ENCODE measurements at regions not wholly inside any gene's neighbourhood (a gene's known extent, or its start where the extent isn't known, plus 50 kb on each side); places are given as distances from the start of the nearest gene placed in this dataset.

DNA sequence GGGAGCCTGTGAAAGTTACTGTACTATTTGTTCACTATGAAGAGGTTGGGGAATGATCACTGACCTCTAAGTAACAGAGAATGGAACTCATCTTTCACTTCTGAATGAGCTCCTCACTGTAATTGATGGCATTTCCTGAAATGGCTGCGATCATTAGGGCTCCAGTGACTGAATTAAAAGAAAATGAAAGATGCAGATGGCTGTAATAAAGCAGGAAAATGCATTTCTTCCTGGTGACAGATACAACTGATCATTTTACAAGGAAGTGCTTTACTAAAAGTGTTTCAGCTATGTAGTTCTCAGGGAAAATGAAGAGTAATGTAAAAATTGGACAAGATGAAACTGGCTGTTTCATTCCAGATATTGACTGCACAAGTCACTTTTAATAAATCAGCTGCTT is 1200.6 kb upstream of the NUDT12 start:
- CTCF ChIA-PET: no interaction called here
- DNase-seq (ENCODE audit: low read depth, low spot score): no peak
- Histone ChIP-seq H3K9me3 (ENCODE audit: control insufficient read depth, insufficient read depth, low read length) (no peaks in the 10 kb centered on the region), H3K4me3 (ENCODE audit: low read depth, low read length) (no peak overlapping the region), H3K27ac (ENCODE audit: low read depth, low read length) (no peak overlapping the region), H3K27me3 (ENCODE audit: control insufficient read depth, insufficient read depth, low read length) (no peaks in the 10 kb centered on the region)
- TF ChIP-seq, protein P1, sequence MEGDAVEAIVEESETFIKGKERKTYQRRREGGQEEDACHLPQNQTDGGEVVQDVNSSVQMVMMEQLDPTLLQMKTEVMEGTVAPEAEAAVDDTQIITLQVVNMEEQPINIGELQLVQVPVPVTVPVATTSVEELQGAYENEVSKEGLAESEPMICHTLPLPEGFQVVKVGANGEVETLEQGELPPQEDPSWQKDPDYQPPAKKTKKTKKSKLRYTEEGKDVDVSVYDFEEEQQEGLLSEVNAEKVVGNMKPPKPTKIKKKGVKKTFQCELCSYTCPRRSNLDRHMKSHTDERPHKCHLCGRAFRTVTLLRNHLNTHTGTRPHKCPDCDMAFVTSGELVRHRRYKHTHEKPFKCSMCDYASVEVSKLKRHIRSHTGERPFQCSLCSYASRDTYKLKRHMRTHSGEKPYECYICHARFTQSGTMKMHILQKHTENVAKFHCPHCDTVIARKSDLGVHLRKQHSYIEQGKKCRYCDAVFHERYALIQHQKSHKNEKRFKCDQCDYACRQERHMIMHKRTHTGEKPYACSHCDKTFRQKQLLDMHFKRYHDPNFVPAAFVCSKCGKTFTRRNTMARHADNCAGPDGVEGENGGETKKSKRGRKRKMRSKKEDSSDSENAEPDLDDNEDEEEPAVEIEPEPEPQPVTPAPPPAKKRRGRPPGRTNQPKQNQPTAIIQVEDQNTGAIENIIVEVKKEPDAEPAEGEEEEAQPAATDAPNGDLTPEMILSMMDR (IDR thresholded peaks at IDR 0.05; ENCODE audit: low read depth, low read length): no peak
- POLR2A ChIA-PET: no interaction called here

DNA sequence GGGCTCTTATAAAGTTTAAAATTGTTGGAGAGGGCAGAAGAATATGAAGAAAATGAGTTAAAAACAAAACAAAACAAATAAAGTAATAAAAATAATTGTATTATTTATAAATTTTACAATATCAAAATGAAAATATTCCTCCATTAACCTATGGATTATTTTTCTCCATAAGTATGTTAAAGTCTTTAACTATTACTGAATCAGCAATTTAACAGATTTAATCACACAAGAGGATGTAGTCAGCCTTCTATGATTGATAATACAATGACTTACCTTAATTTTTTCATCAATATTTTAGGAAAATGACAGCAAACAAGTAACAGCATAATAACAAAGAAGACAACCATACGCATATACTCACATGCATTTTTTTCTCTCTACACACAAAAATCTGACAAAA is 1195.3 kb upstream of the NUDT12 start:
- no peak overlapping the region for H3K4me3 ChIP-seq (ENCODE audit: low read depth, low read length)
- H3K27ac ChIP-seq (ENCODE audit: low read depth, low read length): no peak overlapping the region
- H3K9me3 ChIP-seq (ENCODE audit: control insufficient read depth, insufficient read depth, low read length): no peaks in the 10 kb centered on the region
- DNase-seq (ENCODE audit: low read depth, low spot score): no peak
- ChIA-PET CTCF (no interaction called here), POLR2A (no interaction called here)
- H3K27me3 ChIP-seq (ENCODE audit: control insufficient read depth, insufficient read depth, low read length): no peaks in the 10 kb centered on the region
- TF ChIP-seq, protein P1 (IDR thresholded peaks at IDR 0.05; ENCODE audit: low read depth, low read length): no peak

DNA sequence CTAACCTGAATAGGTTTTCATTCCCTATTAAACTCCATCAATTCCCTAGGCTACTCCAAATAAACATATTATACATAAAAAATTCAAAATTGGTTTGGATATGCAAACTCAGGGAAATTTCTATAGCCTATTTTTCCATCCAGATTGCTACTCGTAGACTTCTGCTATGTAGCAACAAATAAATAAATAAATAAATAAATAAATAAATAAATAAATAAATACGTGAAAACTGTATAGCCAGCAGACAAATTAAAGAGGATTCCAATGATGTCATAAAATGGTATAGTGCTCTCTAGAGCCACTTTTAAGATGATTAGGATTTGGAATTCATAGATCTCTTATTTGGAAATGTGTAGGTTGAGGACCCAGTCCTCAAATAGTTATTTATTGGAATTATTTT is 1193.2 kb upstream of the NUDT12 start:
- TF ChIP-seq, protein P1 (IDR thresholded peaks at IDR 0.05; ENCODE audit: low read depth, low read length): no peak
- H3K27ac ChIP-seq (ENCODE audit: low read depth, low read length): no peak overlapping the region
- H3K4me3 ChIP-seq (ENCODE audit: low read depth, low read length): no peak overlapping the region
- ChIA-PET CTCF (no interaction called here), POLR2A (no interaction called here)
- H3K27me3 ChIP-seq (ENCODE audit: control insufficient read depth, insufficient read depth, low read length): no peaks in the 10 kb centered on the region
- DNase-seq (ENCODE audit: low read depth, low spot score): no peak
- no peaks in the 10 kb centered on the region for H3K9me3 ChIP-seq (ENCODE audit: control insufficient read depth, insufficient read depth, low read length)

DNA sequence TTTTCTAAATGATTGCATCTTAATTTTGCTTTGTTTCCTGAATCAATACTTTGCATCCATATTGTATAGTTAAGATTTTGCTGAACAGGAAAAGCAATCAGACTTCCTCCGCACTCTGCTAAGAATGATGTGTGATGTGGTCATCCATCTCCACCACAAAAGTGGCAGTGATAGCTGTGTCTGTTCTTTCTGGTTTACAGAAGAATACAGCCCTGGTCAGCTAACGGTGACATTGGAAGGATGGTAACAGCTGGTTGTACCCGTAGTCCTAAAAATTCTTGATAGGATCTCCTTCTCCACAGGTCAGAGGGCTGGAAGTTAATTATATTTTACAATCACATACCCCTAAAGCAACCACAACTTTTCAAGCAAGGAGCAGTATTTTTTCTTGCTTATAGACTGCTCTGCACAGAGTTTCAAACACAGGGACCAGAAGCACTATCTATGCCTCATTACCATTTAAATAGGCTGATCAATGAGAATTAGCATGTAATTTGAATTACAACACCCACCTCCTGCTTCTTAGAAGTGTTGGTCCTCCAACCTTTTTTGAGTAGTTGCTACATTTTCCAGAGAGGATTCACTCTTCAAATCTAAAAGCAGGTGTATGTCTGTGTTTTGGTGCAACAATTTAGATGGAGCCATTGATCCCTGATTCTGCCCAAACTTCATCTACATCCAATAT is 1191.9 kb upstream of the NUDT12 start:
- TF ChIP-seq, protein P1 (IDR thresholded peaks at IDR 0.05; ENCODE audit: low read depth, low read length): no peak
- Histone ChIP-seq H3K27ac (ENCODE audit: low read depth, low read length) (no peak overlapping the region), H3K4me3 (ENCODE audit: low read depth, low read length) (no peak overlapping the region), H3K9me3 (ENCODE audit: control insufficient read depth, insufficient read depth, low read length) (no peaks in the 10 kb centered on the region), H3K27me3 (ENCODE audit: control insufficient read depth, insufficient read depth, low read length) (no peaks in the 10 kb centered on the region)
- ChIA-PET POLR2A (no interaction called here), CTCF (no interaction called here)
- DNase-seq (ENCODE audit: low read depth, low spot score): no peak

DNA sequence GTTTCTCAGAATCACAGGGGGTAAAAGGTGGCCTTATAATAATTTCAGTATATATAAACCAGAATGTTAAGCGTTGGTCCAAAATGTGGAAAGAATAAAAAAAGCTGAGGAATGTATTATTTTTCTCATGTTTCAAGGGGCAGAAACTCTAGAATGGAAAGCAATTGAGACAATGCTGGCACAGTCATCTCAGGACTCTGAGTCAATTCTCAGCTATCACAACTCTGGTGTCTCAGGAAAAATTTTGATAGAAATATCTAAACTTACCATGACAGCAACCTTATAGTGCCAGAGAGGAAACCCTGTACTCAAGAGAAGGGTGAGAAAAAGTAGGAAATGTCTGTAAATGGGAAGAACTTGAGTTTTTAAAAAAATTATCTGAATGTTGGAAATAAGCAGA is 1189.4 kb upstream of the NUDT12 start:
- POLR2A ChIA-PET: no interaction called here
- DNase-seq (ENCODE audit: low read depth, low spot score): no peak
- Histone ChIP-seq H3K4me3 (ENCODE audit: low read depth, low read length) (no peak overlapping the region), H3K27me3 (ENCODE audit: control insufficient read depth, insufficient read depth, low read length) (no peaks in the 10 kb centered on the region), H3K27ac (ENCODE audit: low read depth, low read length) (no peak overlapping the region), H3K9me3 (ENCODE audit: control insufficient read depth, insufficient read depth, low read length) (no peaks in the 10 kb centered on the region; the same call in 1 of the 2 replicates)
- TF ChIP-seq, protein P1 (IDR thresholded peaks at IDR 0.05; ENCODE audit: low read depth, low read length): no peak
- CTCF ChIA-PET: no interaction called here
